SK-N-MC (cell line): ENCODE measurements at regions not wholly inside any gene's neighbourhood (a gene's known extent, or its start where the extent isn't known, plus 50 kb on each side); places are given as distances from the start of the nearest gene placed in this dataset.

Experiments
- EZH2 ChIP-seq: fragments of 200-600 bp; sonication (generic); IDR thresholded peaks from one replicate; pipeline ENCODE4 v1.6.1; 2017; ENCODE audit warnings: antibody characterized with exemption
- POLR2AphosphoS5 ChIP-seq: IDR thresholded peaks from 2 replicates; pipeline ENCODE4 v1.6.1; 2012; ENCODE audit warnings: mild to moderate bottlenecking, low read depth, low read length, borderline replicate concordance

DNA sequence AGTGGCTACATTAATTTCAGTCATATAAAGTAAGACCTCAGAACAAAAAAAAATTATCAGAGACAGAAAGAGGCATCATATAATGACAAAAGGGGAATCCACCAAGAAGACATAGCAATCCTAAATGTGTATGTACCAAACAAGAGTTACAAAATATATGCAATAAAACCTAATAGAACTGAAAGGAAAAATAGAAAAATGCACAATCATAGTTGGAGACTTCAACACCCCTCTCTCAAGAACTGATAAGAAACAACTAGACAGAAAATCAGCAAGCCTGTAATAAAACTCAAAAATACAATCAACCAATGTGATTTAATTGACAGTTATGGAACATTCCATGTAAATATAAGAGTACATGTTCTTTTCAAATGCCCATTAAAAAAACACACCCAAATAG, 61.3 kb upstream of the C16orf82 start:
- TF ChIP-seq POLR2AphosphoS5 (no peak), EZH2 (no peak)
